Activated CD8-positive, alpha-beta T cell treated with anti-CD3 and anti-CD28 coated beads for 36 hours (primary cell): ENCODE measurements at regions not wholly inside any gene's neighbourhood (a gene's known extent, or its start where the extent isn't known, plus 50 kb on each side); places are given as distances from the start of the nearest gene placed in this dataset.

ENCODE experiments used
- ATAC-seq: fragments of 200-7000 bp; cut with Tn5 transposase; one replicate; pipeline ENCODE4 v1.10.0; 2021; ENCODE audit warnings: mild to moderate bottlenecking, moderate library complexity
- CTCF ChIA-PET: fragments of 350-600 bp; sonication (Branson Sonifier 250); formaldehyde crosslinking; loops from one replicate; lab custom pipeline; 2021; ENCODE audit warnings: antibody characterized with exemption; lab: Charles Lee
- POLR2A ChIA-PET: fragments of 350-600 bp; sonication (Branson Sonifier 250); formaldehyde crosslinking; loops from one replicate; lab custom pipeline; 2021; ENCODE audit warnings: antibody characterized with exemption; lab: Charles Lee
- DNase-seq: peaks from one replicate; pipeline ENCODE4 v3.0.0-alpha.2; 2020
- H3K27ac Mint-ChIP-seq: one replicate; pipeline ENCODE4 v1.8.0; 2021; ENCODE audit warnings: mild to moderate bottlenecking, mixed read lengths
- H3K27me3 Mint-ChIP-seq: one replicate; pipeline ENCODE4 v1.8.0; 2021; ENCODE audit warnings: mixed read lengths
- H3K36me3 Mint-ChIP-seq: one replicate; pipeline ENCODE4 v1.8.0; 2021; ENCODE audit warnings: low read depth, mixed read lengths
- H3K4me1 Mint-ChIP-seq: one replicate; pipeline ENCODE4 v1.8.0; 2021; ENCODE audit warnings: low read depth, mixed read lengths
- H3K4me3 Mint-ChIP-seq: one replicate; pipeline ENCODE4 v1.8.0; 2021; ENCODE audit warnings: mild to moderate bottlenecking, moderate library complexity, mixed read lengths
- H3K9me3 Mint-ChIP-seq: one replicate; pipeline ENCODE4 v1.8.0; 2021; ENCODE audit warnings: mixed read lengths
- intact Hi-C: fragments of 100-400 bp; cut with micrococcal nuclease; formaldehyde crosslinking; loops from one replicate; pipeline ENCODE4 v1.10.0; 2022
- TF ChIP-seq, protein P1 (sequence below): fragments of 200-600 bp; IDR thresholded peaks from one replicate; pipeline ENCODE4 v1.8.0; 2022; ENCODE audit warnings: antibody characterized with exemption, mild to moderate bottlenecking

GRCh38 chr16:86787538-86787937, 209.2 kb downstream of the FOXL1 start:
- ChIA-PET CTCF (interaction anchor here (0.6 kb wide), 1 partner anchor 500 kb away, joined by 3 read pairs; no protein-coding TSS in a partner anchor), POLR2A (no interaction called here)
- no peaks in the 10 kb centered on the region for H3K4me1 Mint-ChIP-seq
- H3K27ac Mint-ChIP-seq = no peak overlapping the region
- ATAC-seq (no peak), DNase-seq (no peak)
- intact Hi-C loops = no loop called here
- H3K4me3 Mint-ChIP-seq = no peak overlapping the region
- H3K9me3 Mint-ChIP-seq = no peaks in the 10 kb centered on the region
- TF ChIP-seq, protein P1, sequence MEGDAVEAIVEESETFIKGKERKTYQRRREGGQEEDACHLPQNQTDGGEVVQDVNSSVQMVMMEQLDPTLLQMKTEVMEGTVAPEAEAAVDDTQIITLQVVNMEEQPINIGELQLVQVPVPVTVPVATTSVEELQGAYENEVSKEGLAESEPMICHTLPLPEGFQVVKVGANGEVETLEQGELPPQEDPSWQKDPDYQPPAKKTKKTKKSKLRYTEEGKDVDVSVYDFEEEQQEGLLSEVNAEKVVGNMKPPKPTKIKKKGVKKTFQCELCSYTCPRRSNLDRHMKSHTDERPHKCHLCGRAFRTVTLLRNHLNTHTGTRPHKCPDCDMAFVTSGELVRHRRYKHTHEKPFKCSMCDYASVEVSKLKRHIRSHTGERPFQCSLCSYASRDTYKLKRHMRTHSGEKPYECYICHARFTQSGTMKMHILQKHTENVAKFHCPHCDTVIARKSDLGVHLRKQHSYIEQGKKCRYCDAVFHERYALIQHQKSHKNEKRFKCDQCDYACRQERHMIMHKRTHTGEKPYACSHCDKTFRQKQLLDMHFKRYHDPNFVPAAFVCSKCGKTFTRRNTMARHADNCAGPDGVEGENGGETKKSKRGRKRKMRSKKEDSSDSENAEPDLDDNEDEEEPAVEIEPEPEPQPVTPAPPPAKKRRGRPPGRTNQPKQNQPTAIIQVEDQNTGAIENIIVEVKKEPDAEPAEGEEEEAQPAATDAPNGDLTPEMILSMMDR = no peak
- no peaks in the 10 kb centered on the region for H3K36me3 Mint-ChIP-seq
- peaks cover 3% of the 10 kb centered on the region for H3K27me3 Mint-ChIP-seq

DNA sequence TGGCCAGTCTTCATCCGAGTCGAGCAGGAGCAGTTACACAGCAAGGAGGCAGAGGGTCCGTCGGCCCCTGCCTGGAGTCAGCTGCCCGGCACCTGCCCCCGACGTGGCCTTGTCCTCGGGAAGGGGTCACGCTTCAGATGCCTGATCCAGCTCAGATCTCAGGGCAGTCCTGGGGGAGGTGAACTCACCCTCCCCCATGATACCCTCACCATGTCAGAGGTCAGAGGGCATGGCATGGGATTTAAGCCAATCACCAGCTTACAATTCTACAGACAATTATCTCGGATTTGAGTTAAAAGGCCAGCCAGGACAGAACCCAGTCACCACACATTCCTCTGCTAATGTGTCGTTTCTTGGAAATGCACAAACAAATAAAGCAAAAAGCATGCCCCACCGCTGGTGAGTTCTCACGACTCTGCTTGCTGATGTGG, 211.3 kb downstream of the FOXL1 start:
- Mint-ChIP-seq H3K27me3 (peaks cover 3% of the 10 kb centered on the region), H3K27ac (no peak overlapping the region), H3K4me3 (no peak overlapping the region), H3K4me1 (no peaks in the 10 kb centered on the region), H3K9me3 (no peaks in the 10 kb centered on the region), H3K36me3 (no peaks in the 10 kb centered on the region)
- intact Hi-C loops = no loop called here
- no peak for DNase-seq
- ChIA-PET CTCF (no interaction called here), POLR2A (no interaction called here)
- TF ChIP-seq, protein P1 = no peak
- no peak for ATAC-seq

GRCh38 chr16:86791287-86792035, 213.1 kb downstream of the FOXL1 start:
- CTCF ChIA-PET = no interaction called here

GRCh38 chr16:86794216-86794864, 216.0 kb downstream of the FOXL1 start:
- peaks cover 11% of the 10 kb centered on the region for H3K27me3 Mint-ChIP-seq
- H3K4me3 Mint-ChIP-seq = no peak overlapping the region
- H3K4me1 Mint-ChIP-seq = no peaks in the 10 kb centered on the region
- ChIA-PET POLR2A (no interaction called here), CTCF (no interaction called here)
- H3K27ac Mint-ChIP-seq = no peak overlapping the region
- TF ChIP-seq, protein P1 = no peak
- ATAC-seq = no peak
- DNase-seq = no peak
- intact Hi-C loops = no loop called here
- H3K9me3 Mint-ChIP-seq = no peaks in the 10 kb centered on the region
- H3K36me3 Mint-ChIP-seq = no peaks in the 10 kb centered on the region

More at GRCh38 chr16:86791287-86792035, 213.1 kb downstream of the FOXL1 start:
- TF ChIP-seq, protein P1 = no peak
- H3K4me1 Mint-ChIP-seq = no peaks in the 10 kb centered on the region
- no peak overlapping the region for H3K4me3 Mint-ChIP-seq
- intact Hi-C loops = no loop called here
- H3K9me3 Mint-ChIP-seq = no peaks in the 10 kb centered on the region
- peaks cover 3% of the 10 kb centered on the region for H3K27me3 Mint-ChIP-seq
- H3K27ac Mint-ChIP-seq = no peak overlapping the region
- POLR2A ChIA-PET = no interaction called here
- ATAC-seq (no peak), DNase-seq (no peak)
- no peaks in the 10 kb centered on the region for H3K36me3 Mint-ChIP-seq

DNA sequence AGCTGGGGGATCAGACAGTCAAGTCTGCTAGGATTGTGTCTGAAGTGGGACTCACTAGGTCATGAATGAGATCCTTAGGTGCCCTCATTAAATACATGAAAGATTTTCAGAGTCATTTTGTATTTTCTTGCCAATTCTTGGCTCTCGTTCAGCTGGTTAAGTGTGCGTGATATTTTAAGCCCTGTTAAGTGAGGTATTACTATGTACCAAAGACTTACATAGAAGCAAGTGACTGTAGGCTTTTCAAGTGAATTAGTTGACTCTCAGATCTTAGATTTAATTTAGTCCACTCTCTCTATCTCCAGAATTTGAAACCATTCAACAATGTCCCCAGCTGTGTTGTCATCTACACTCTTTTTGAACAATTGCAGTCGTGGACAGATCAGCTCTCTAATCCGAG, 219.4 kb downstream of the FOXL1 start:
- TF ChIP-seq, protein P1 = no peak
- H3K27me3 Mint-ChIP-seq = peaks cover 11% of the 10 kb centered on the region
- intact Hi-C loops = no loop called here
- DNase-seq (no peak), ATAC-seq (no peak)
- H3K9me3 Mint-ChIP-seq = no peaks in the 10 kb centered on the region
- H3K4me1 Mint-ChIP-seq = no peaks in the 10 kb centered on the region
- ChIA-PET CTCF (no interaction called here), POLR2A (no interaction called here)
- H3K4me3 Mint-ChIP-seq = no peak overlapping the region
- no peaks in the 10 kb centered on the region for H3K36me3 Mint-ChIP-seq
- no peak overlapping the region for H3K27ac Mint-ChIP-seq
